Spinal cord (tissue), 9 donors: ENCODE measurements at regions not wholly inside any gene's neighbourhood (a gene's known extent, or its start where the extent isn't known, plus 50 kb on each side); places are given as distances from the start of the nearest gene placed in this dataset.

Experiments used
- DNase-seq, 6 donors: peaks; one replicate each; pipeline versions ENCODE4 v3.0.0 to v3.0.0-alpha.2; 2013 to 2015; ENCODE audit warnings: low spot score in 6 of 6, low read depth in 4 of 6
- H3K27ac ChIP-seq: one replicate; pipeline ENCODE4 v1.5.1; 2013; ENCODE audit warnings: low read depth, low read length, control low read depth
- H3K27me3 ChIP-seq: one replicate; pipeline ENCODE4 v1.6.1; 2013; ENCODE audit warnings: low read length; ENCODE audit not compliant: control insufficient read depth, insufficient read depth
- H3K36me3 ChIP-seq: one replicate; pipeline ENCODE4 v1.6.1; 2013; ENCODE audit warnings: low read length; ENCODE audit not compliant: control insufficient read depth, insufficient read depth
- H3K4me1 ChIP-seq: one replicate; pipeline ENCODE4 v1.6.1; 2013; ENCODE audit warnings: low read length; ENCODE audit not compliant: control insufficient read depth, insufficient read depth
- H3K4me3 ChIP-seq: one replicate; pipeline ENCODE4 v1.5.1; 2013; ENCODE audit warnings: low read depth, low read length, control low read depth
- H3K9me3 ChIP-seq: one replicate; pipeline ENCODE4 v1.6.1; 2013; ENCODE audit warnings: low read length; ENCODE audit not compliant: control insufficient read depth, insufficient read depth
- WGBS: methylation state at CpG from one replicate; pipeline ENCODE4 v1.1.5; 2013; ENCODE audit warnings: missing lambda C conversion rate; ENCODE audit not compliant: insufficient coverage; 5-methylcytosine and 5-hydroxymethylcytosine counted together
- donor health status: healthy.

DNA sequence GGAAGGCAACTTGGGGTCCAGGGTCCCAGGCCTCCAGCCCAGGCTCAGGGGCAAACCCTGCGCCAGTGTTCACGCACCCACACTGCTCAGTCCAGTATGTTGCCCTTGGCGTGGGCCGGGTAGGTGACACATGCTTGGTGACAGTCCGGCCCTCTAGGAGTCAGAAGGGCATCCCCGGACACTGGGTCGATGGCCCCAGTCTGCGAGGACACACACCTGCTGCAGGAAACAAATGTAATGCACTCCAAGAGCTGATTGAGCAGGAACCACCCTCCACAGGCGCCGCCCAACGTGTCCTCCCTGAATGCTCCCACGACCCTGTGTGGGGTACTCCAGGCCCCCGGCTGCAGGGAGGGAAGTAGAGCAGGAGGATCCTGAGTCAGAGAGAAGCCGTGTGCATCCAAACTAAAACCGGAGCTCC is 160.7 kb downstream of the DLL1 start:
- Histone ChIP-seq H3K27ac (no peak overlapping the region), H3K4me3 (no peak overlapping the region), H3K27me3 (no peaks in the 10 kb centered on the region), H3K36me3 (no peaks in the 10 kb centered on the region), H3K9me3 (no peaks in the 10 kb centered on the region), H3K4me1 (peaks cover 28% of the 10 kb centered on the region)
- no peak for DNase-seq
- 84% methylated on average over 15 of the region's 15 CpGs for WGBS

DNA sequence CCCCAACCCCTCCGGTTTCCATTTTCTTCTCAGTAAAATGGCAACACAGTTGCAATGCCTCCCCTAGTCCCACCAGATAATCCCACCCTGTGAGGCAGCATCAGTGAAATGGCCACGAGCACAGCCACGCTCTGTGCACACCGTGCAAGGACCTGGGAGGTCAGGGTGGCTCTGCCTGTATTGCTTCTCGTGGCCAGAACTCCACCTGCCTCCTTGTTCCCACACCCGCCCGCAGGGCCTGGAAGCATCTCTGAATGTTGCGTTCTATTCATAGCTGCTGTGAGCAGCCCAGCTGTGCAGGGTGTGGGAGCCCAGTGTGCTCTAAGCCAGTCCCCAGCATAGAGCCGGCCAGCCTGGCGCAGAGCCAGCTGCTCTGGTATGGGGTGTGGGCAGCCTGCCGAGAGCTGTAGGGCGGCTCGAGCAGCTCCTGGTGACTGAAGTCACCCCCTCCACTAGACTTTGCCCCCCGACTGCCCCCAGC is 161.1 kb downstream of the DLL1 start:
- Histone ChIP-seq H3K4me3 (no peak overlapping the region), H3K9me3 (no peaks in the 10 kb centered on the region), H3K4me1 (peaks cover 28% of the 10 kb centered on the region), H3K36me3 (no peaks in the 10 kb centered on the region), H3K27ac (no peak overlapping the region), H3K27me3 (no peaks in the 10 kb centered on the region)
- DNase-seq = peak in 3 of 6 donors; percentile 59 to 83 (median 81)
- 20% methylated on average over 14 of the region's 14 CpGs for WGBS

DNA sequence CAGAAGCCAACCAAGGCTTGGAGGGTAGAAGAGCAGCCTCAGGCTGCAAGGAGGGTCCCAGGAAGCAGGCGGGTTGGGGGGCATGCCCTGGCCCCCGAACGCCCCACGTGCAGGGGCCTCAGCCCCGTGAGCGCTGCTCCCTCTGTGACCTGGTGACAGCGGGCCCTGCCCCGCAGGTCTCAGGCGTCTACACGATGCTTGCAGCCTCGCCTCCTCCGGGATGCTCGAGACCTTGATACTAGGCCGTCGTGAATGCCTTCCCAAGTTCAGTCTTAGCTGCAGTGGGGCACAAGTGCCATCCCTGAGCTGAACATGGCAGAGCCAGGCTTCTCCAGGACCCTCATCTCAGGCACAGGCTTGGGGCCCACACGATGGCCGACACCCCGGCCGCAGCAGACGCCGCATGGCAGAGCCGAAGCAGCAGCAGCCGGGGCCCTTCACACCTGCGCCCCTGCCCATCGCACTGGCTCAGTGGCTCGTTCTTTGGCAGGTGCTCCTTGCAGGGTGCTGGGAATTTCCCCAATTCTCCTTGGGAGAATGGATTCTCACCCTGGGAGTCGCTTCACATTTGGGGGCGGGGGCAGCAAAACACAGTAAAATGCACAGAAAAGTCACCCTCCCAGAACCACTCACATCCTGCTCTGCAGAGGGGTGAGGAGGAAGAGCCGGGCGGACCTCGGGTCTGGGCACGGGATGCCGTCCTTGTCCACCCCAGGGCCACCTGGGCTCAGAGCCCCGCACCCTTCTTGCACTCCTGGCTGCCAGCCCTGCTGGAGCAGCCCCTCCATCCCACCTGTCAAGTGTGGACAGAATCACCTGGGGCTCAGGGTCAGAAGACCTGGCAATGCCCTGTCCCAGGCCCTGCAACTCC is 161.8 kb downstream of the DLL1 start:
- no peaks in the 10 kb centered on the region for H3K27me3 ChIP-seq
- no peak for DNase-seq
- no peaks in the 10 kb centered on the region for H3K9me3 ChIP-seq
- H3K36me3 ChIP-seq = no peaks in the 10 kb centered on the region
- peaks cover 28% of the 10 kb centered on the region for H3K4me1 ChIP-seq
- 91% methylated on average over 32 of the region's 34 CpGs for WGBS
- no peak overlapping the region for H3K27ac ChIP-seq
- H3K4me3 ChIP-seq = no peak overlapping the region

DNA sequence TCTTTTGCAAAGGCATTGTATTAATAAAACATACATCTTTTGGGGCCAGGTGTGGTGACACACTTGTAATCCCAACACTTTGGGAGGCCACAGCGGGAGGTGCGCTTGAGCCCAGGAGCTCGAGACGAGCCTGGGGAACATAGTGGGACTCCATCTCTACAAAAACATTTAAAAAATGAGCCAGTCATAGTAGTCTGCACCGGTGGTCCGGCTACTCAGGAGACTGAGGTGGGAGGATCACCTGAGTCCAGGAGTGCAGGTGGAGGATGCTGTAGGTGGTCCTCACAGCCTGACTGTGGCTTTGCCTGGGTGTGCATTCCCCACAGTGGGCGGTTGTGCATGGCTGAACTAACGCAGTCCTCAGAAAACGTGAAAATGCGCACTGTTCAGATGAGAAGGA is 162.5 kb downstream of the DLL1 start:
- no peak for DNase-seq
- H3K27ac ChIP-seq = no peak overlapping the region
- WGBS = 90% methylated on average over 6 of the region's 10 CpGs
- no peak overlapping the region for H3K4me3 ChIP-seq
- no peaks in the 10 kb centered on the region for H3K27me3 ChIP-seq
- H3K4me1 ChIP-seq = peaks cover 22% of the 10 kb centered on the region
- no peaks in the 10 kb centered on the region for H3K9me3 ChIP-seq
- no peaks in the 10 kb centered on the region for H3K36me3 ChIP-seq

DNA sequence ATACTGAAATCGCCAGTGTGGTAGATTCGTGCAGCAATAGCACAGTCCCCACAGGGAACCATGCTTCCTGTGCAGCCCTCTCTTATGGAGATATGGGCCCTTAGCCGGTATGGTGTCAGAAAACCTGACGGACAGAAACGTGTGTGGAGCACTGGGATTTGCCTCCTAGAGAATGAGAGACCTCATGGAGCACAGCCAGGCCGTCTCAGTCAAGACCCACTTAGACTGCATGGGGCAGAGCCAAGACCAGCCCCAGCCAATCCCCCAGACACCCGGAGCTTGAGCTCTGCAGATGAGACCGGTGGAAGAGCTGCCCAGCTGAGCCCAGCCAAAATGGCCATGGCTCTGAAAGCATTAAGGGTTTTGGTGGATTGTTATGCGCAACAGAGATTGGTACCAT is 163.7 kb downstream of the DLL1 start:
- Histone ChIP-seq H3K4me3 (no peak overlapping the region), H3K9me3 (no peaks in the 10 kb centered on the region), H3K4me1 (peaks cover 22% of the 10 kb centered on the region), H3K27me3 (no peaks in the 10 kb centered on the region), H3K36me3 (no peaks in the 10 kb centered on the region), H3K27ac (no peak overlapping the region)
- WGBS = 85% methylated on average over 6 of the region's 9 CpGs
- DNase-seq = no peak

DNA sequence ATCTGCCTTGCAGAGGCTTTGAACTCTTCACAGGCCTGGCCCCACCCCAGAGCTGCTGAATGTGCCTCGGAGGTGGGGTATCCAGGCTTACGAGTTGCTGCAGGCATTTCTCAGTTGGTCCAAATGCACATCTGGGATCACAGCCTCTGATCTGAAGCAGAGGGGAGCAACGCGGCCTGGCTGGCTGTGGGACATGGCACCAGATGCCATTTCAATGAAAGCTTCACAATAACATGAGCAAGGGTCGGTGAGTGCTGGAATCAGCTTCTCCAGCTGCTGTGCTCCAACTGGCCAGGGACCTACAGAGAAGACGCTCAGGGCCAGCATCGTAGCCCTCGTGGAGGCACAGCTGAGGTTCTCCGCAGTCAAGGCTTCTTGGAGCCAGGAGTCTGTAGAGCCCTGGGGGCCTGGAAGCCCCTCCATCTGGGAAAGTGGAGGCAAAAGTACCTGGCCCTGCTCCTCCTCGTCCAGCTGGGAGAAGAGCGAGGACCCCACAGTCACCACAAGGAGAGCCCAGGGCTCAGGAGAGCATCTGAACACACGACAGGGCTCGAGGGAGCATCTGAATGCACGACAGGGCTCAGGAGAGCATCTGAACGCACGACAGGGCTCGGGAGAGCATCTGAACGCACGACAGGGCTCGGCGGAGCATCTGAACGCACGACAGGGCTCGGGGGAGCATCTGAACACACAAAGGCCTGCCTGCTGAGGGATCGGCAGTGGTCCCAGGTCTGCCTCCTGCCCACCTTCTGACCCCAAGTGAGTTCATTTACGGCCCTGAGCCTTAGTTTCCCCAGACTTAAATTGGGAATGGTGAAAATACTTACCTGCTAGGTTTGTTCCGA is 165.2 kb downstream of the DLL1 start:
- Histone ChIP-seq H3K27me3 (no peaks in the 10 kb centered on the region), H3K9me3 (no peaks in the 10 kb centered on the region), H3K36me3 (no peaks in the 10 kb centered on the region), H3K4me1 (peaks cover 21% of the 10 kb centered on the region), H3K27ac (no peak overlapping the region), H3K4me3 (no peak overlapping the region)
- WGBS = 82% methylated on average over 26 of the region's 27 CpGs
- DNase-seq = no peak

DNA sequence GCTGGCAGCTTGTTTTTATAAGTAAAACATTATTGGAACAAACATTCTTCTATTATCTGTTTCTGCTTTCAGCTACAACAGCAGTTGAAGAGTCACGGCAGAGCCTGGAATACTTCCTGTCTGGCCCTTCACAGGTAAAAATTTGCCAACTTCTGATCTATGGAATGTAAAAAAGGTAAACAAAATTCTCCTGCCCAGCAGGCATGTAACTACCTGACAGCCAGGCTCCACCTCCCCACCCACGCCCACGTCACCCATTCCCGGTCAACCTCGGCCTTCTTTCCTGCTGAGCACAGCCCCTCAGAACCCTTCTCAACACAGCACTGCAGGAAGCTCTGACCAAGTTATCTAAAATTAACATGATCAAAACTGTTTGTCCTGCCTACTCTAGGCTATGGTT is 166.0 kb downstream of the DLL1 start:
- Histone ChIP-seq H3K27ac (no peak overlapping the region), H3K4me1 (peaks cover 12% of the 10 kb centered on the region), H3K36me3 (no peaks in the 10 kb centered on the region), H3K27me3 (no peaks in the 10 kb centered on the region), H3K9me3 (peaks cover 3% of the 10 kb centered on the region), H3K4me3 (no peak overlapping the region)
- no peak for DNase-seq
- WGBS = 98% methylated on average over 4 of the region's 5 CpGs

DNA sequence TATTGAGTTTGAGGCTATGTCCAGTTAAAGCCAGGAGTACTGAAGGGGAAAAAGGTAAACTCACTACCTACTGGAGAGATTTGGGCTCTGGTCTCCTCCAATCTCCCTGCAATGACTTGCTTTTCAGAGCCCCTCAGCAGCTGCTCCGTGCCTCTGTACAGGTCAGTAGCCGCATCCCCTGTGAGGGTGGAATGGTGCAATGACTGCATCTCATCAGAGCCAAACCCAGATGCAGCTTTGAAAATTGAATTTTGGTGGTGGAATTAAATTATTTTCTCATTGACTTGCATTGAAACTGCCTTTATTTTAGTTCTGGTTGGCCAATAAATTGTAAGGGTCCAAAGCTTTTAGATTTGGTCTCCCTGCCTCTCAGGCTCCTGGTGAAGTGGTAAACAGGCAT is 166.7 kb downstream of the DLL1 start:
- peaks cover 5% of the 10 kb centered on the region for H3K4me1 ChIP-seq
- peaks cover 3% of the 10 kb centered on the region for H3K9me3 ChIP-seq
- H3K36me3 ChIP-seq = no peaks in the 10 kb centered on the region
- no peak overlapping the region for H3K4me3 ChIP-seq
- no peaks in the 10 kb centered on the region for H3K27me3 ChIP-seq
- DNase-seq = no peak
- 100% methylated on average over 2 of the region's 2 CpGs for WGBS
- no peak overlapping the region for H3K27ac ChIP-seq

DNA sequence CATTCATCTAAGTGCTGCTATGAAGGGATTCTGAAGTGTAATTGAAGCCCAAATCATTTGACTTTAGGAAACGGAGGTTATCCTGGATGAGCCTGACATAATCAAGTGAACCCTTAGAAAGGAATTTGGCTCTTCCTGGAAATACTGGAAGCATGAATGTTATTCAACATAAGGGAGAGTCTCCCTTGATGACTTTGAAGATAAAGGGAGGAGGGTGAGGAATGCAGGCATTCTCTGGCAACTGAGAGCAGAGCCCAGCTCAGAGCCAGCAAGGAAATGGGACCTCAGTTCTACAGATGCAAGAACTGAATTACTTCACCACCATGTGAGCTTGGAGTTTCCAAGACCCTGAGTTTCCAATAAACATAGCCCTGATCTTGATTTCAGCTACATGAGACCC is 168.2 kb downstream of the DLL1 start:
- DNase-seq = no peak

More for the DNA sequence above, 168.2 kb downstream of the DLL1 start:
- Histone ChIP-seq H3K36me3 (no peaks in the 10 kb centered on the region), H3K27me3 (no peaks in the 10 kb centered on the region), H3K4me1 (peaks cover 2% of the 10 kb centered on the region), H3K4me3 (no peak overlapping the region), H3K27ac (no peak overlapping the region), H3K9me3 (peaks cover 4% of the 10 kb centered on the region)
- WGBS = 82% methylated on average over 1 of the region's 1 CpG
